Glutamatergic neuron (in vitro differentiated cells): ENCODE measurements at regions not wholly inside any gene's neighbourhood (a gene's known extent, or its start where the extent isn't known, plus 50 kb on each side); places are given as distances from the start of the nearest gene placed in this dataset.

Experiments
- DNase-seq: peaks from one replicate; pipeline ENCODE4 v3.0.0; 2022
- H3K27ac Mint-ChIP-seq: one replicate; pipeline ENCODE4 v1.8.0; 2020; ENCODE audit warnings: mild to moderate bottlenecking, mixed read lengths, inconsistent platforms; ENCODE audit not compliant: unreplicated experiment
- H3K27me3 Mint-ChIP-seq: one replicate; pipeline ENCODE4 v1.8.0; 2020; ENCODE audit warnings: mild to moderate bottlenecking, moderate library complexity, mixed read lengths, inconsistent platforms; ENCODE audit not compliant: unreplicated experiment
- H3K36me3 Mint-ChIP-seq: one replicate; pipeline ENCODE4 v1.8.0; 2020; ENCODE audit warnings: mild to moderate bottlenecking, mixed read lengths, inconsistent platforms; ENCODE audit not compliant: unreplicated experiment
- H3K4me1 Mint-ChIP-seq: one replicate; pipeline ENCODE4 v1.8.0; 2020; ENCODE audit warnings: mild to moderate bottlenecking, low read depth, mixed read lengths, inconsistent platforms; ENCODE audit not compliant: unreplicated experiment
- H3K4me3 Mint-ChIP-seq: one replicate; pipeline ENCODE4 v1.8.0; 2020; ENCODE audit warnings: mild to moderate bottlenecking, mixed read lengths, inconsistent platforms; ENCODE audit not compliant: unreplicated experiment
- H3K9me3 Mint-ChIP-seq: one replicate; pipeline ENCODE4 v1.8.0; 2020; ENCODE audit warnings: mild to moderate bottlenecking, moderate library complexity, mixed read lengths, inconsistent platforms; ENCODE audit not compliant: unreplicated experiment
- TF ChIP-seq, protein P1 (sequence below): fragments of 200-600 bp; sonication (generic); IDR thresholded peaks from one replicate; pipeline ENCODE4 v1.5.0; 2021; ENCODE audit not compliant: partially characterized antibody, unreplicated experiment

DNA sequence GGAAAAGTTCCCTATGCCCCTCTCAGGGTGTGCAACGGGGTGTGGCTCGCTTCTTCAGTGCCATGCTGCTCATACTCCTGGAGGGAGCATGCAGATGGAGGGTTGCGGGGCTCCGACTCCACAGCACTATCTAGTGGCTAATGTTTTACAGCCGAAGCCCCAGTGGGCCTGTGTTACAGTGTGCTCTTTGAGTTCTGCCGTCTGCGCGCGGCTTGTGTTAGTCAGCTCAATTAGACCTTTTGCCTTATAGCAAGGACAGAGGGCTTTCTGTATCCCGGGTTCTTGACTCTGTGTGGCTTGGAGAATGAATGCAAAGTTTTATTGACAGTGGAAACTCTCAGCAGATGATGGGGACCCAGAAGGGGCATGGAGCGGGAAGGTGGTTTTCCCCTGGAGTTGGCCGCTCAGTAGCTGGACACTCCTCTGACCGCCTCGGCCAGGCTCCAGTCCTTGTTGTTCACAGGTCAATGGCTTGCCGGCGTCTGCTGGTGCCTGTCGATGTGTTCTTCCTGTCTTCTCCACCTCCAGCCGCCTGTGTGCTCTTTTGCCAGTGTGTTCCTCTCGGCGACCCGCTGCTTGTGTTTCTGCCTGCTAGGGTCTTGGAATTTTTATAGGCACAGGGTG is 383.4 kb downstream of the LMO7 start:
- Mint-ChIP-seq H3K36me3 (no peaks in the 10 kb centered on the region), H3K9me3 (no peaks in the 10 kb centered on the region), H3K27ac (no peak overlapping the region), H3K4me3 (no peak overlapping the region), H3K4me1 (no peaks in the 10 kb centered on the region), H3K27me3 (no peaks in the 10 kb centered on the region)
- peak; percentile 76 for DNase-seq
- TF ChIP-seq, protein P1, sequence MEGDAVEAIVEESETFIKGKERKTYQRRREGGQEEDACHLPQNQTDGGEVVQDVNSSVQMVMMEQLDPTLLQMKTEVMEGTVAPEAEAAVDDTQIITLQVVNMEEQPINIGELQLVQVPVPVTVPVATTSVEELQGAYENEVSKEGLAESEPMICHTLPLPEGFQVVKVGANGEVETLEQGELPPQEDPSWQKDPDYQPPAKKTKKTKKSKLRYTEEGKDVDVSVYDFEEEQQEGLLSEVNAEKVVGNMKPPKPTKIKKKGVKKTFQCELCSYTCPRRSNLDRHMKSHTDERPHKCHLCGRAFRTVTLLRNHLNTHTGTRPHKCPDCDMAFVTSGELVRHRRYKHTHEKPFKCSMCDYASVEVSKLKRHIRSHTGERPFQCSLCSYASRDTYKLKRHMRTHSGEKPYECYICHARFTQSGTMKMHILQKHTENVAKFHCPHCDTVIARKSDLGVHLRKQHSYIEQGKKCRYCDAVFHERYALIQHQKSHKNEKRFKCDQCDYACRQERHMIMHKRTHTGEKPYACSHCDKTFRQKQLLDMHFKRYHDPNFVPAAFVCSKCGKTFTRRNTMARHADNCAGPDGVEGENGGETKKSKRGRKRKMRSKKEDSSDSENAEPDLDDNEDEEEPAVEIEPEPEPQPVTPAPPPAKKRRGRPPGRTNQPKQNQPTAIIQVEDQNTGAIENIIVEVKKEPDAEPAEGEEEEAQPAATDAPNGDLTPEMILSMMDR: no peak

DNA sequence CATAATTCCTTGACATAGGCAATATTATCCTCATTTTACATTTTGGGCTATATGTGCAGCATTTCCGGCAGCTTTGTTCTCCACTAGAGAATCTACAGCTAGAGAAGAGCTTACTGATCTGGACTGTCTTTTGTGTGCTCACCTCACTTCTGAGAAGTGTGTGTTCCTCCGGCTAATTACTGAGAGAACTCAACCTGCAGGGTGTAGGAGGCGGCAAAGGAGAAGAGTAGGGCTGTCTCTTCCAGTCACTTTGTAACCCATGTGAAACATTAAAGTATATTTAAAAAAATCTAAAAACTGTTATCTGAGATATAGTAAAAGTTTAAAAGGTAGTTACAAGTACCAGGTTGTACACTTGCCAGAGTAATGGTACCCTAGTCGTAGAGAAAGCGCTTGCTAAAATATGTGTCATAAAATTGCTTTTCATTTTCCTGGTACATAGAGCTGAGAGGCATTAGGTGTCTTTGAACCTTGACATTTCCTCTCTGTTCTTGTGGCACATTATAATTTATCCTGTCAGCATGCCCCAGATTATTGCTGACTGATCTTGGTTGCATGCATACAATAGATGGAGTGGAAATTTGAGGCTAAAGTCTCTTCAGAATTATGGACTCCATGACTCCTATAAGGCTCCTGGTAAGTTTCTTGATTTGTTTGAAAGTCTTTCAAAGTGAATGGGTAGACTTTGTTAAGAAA is 381.9 kb downstream of the LMO7 start:
- DNase-seq: no peak
- Mint-ChIP-seq H3K36me3 (no peaks in the 10 kb centered on the region), H3K9me3 (peaks cover 2% of the 10 kb centered on the region), H3K27me3 (no peaks in the 10 kb centered on the region), H3K4me1 (no peaks in the 10 kb centered on the region), H3K4me3 (no peak overlapping the region), H3K27ac (no peak overlapping the region)
- TF ChIP-seq, protein P1: no peak

DNA sequence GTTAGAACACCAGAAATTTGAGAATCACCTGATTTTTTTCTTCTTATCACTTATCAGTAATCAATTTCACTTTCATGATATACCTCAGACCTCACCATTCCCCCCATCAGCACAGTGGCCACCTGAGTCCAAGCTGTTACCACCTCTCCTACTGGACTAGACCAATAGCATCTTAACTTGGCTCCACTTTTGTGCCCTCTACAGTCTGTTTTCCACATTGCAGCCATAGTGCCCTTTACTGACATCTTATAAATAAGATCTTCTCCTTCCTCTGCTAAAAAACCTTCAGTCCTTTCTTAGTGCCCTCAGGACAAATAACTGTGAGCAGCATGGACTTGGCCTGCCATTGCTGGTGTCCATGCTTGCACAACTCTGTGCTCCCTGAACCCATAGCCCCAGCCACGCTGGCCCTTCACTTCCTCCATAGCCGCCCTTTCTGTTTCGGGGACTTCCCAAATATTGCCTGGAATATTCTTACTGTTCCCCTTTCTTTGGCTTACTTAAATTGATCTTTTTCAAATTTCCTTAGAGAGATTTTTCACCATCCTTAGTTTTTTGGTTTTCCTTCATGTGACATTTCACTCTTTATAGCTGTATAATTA is 380.8 kb downstream of the LMO7 start:
- H3K4me1 Mint-ChIP-seq: no peaks in the 10 kb centered on the region
- H3K9me3 Mint-ChIP-seq: peaks cover 2% of the 10 kb centered on the region
- no peak overlapping the region for H3K27ac Mint-ChIP-seq
- peak; percentile 43 for DNase-seq
- no peaks in the 10 kb centered on the region for H3K36me3 Mint-ChIP-seq
- no peak overlapping the region for H3K4me3 Mint-ChIP-seq
- TF ChIP-seq, protein P1: peak; percentile 56
- H3K27me3 Mint-ChIP-seq: no peaks in the 10 kb centered on the region

DNA sequence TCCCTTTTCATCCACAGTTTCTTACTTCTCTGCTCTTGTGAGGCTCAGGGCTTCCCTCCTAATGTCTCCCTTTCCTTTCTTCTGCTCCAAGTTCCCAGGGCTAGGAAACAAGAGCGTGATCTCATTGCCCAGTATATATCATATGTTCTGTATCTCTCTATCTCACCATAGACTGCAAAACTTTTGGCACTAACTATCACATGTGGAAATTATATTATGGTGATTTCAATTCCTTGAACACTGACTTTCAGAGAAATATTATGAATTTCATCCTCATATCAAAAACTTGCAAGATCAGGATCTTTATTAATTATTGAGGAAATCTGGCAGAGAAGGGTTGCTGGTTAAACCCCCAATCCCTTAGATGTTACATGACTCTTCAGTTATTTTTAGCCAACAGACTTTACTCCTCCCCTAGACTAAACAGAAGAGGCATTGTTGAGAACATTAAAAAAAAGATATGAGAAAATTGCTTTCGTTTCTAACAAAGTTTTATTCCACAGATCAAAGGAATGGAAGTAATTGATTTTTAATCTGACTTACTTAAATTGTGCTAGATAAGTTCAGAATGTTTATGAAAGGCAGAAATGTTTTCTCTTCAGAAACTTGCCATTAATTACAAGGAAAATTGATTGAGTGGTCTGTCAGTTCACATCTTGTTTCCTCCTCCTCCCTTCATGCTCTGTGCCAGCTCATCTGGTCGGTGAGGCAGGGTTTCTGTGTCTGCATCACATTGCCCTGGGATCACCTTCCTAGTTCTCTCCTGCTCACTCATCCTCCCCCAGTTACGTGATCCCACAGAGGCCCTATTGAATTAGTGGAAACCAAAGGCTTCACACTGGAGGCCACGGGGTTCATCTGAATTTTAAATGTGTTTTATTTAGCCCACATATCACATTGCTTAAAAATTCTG is 378.5 kb downstream of the LMO7 start:
- Mint-ChIP-seq H3K4me3 (no peak overlapping the region), H3K36me3 (no peaks in the 10 kb centered on the region), H3K4me1 (no peaks in the 10 kb centered on the region), H3K9me3 (peaks cover 2% of the 10 kb centered on the region), H3K27me3 (no peaks in the 10 kb centered on the region), H3K27ac (no peak overlapping the region)
- no peak for DNase-seq
- TF ChIP-seq, protein P1: no peak
